ENCODE measurements at regions not wholly inside any gene's neighbourhood (a gene's known extent, or its start where the extent isn't known, plus 50 kb on each side); places are given as distances from the start of the nearest gene placed in this dataset.

DNA sequence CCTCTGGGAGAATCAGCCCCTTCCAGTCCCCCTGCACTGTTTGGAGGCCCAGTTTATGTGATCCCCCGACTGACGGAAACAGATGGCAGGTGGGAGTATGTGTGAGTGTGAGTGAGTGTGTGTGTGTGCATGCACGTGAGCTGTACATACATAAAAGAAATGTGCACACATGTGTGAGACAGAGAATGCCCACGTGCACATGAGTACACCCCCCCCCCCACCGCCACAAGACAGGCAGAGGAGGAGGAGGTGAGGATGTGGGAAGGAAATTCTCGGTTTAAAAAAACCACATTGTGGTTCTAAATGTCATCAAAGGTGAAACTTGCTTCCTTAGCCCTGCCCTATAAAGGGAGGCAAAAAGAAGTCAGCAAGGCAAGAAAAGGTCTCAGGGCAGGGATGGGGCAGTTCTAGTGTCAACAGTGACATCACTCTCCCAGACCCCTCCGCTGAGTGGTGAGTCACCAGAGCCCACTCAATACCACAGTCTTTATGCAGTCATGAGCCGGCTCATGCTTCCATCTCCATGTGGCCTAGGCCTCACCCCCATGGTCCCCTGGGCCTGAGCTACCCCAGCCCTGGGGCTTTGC, 79.2 kb upstream of the HSPA9 start:
- peaks cover 7% of the 10 kb centered on the region for H3K4me1 ChIP-seq (ENCODE audit: control insufficient read depth, low read depth, low read length)
- H3K9ac ChIP-seq (ENCODE audit: low read length) = no peak overlapping the region
- no peaks in the 10 kb centered on the region for H3K27me3 ChIP-seq (ENCODE audit: control insufficient read depth, insufficient read depth, low read length)
- no peak overlapping the region for H3K27ac ChIP-seq (ENCODE audit: low read length)
- H3K4me3 ChIP-seq (ENCODE audit: low read length) = no peak overlapping the region
- no peaks in the 10 kb centered on the region for H3K36me3 ChIP-seq (ENCODE audit: control insufficient read depth, low read depth, low read length)
- H3K9me3 ChIP-seq (ENCODE audit: control insufficient read depth, low read depth, low read length) = no peaks in the 10 kb centered on the region

DNA sequence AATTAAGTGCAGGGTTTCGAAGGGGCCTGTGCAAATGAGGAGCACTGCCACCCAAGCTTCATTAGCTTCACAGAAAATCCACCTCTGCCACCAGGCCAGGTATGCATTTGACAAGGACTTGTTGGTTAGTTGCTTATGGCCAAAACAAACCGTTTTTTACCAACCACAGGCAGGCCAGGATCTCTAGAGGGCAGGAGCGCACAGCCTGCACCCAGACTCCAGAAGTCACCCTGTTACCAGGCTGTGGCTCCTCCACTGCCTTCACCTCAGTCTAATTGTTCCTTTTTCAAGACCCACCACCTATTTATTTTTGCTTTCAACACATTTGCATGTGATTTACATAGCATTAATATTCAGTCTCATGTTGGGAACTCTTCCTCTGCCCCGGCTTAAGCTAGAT, 78.3 kb upstream of the HSPA9 start:
- no peaks in the 10 kb centered on the region for H3K27me3 ChIP-seq (ENCODE audit: control insufficient read depth, insufficient read depth, low read length)
- peaks cover 15% of the 10 kb centered on the region for H3K4me1 ChIP-seq (ENCODE audit: control insufficient read depth, low read depth, low read length)
- H3K4me3 ChIP-seq (ENCODE audit: low read length) = no peak overlapping the region
- no peaks in the 10 kb centered on the region for H3K36me3 ChIP-seq (ENCODE audit: control insufficient read depth, low read depth, low read length)
- H3K9me3 ChIP-seq (ENCODE audit: control insufficient read depth, low read depth, low read length) = no peaks in the 10 kb centered on the region
- H3K27ac ChIP-seq (ENCODE audit: low read length) = no peak overlapping the region
- no peak overlapping the region for H3K9ac ChIP-seq (ENCODE audit: low read length)

DNA sequence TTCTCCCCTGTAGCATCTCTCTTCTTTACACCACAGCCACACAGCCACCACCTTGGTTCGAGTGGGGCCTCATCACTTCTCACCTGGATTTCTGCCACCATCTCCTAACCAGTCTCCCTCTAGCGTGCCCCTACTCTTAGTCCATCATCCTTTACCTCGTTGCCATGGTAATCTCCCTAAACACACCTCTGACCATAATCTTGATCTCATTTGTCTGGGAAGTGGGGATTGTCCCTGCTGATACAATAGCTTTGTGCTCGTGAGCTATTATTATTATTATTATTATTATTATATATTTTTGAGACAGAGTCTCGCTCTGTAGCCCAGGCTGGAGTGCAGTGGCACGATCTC, 76.5 kb upstream of the HSPA9 start:
- Histone ChIP-seq H3K9ac (ENCODE audit: low read length) (no peak overlapping the region), H3K4me3 (ENCODE audit: low read length) (no peak overlapping the region), H3K27me3 (ENCODE audit: control insufficient read depth, insufficient read depth, low read length) (no peaks in the 10 kb centered on the region), H3K9me3 (ENCODE audit: control insufficient read depth, low read depth, low read length) (no peaks in the 10 kb centered on the region), H3K27ac (ENCODE audit: low read length) (no peak overlapping the region), H3K36me3 (ENCODE audit: control insufficient read depth, low read depth, low read length) (no peaks in the 10 kb centered on the region), H3K4me1 (ENCODE audit: control insufficient read depth, low read depth, low read length) (peaks cover 19% of the 10 kb centered on the region)

DNA sequence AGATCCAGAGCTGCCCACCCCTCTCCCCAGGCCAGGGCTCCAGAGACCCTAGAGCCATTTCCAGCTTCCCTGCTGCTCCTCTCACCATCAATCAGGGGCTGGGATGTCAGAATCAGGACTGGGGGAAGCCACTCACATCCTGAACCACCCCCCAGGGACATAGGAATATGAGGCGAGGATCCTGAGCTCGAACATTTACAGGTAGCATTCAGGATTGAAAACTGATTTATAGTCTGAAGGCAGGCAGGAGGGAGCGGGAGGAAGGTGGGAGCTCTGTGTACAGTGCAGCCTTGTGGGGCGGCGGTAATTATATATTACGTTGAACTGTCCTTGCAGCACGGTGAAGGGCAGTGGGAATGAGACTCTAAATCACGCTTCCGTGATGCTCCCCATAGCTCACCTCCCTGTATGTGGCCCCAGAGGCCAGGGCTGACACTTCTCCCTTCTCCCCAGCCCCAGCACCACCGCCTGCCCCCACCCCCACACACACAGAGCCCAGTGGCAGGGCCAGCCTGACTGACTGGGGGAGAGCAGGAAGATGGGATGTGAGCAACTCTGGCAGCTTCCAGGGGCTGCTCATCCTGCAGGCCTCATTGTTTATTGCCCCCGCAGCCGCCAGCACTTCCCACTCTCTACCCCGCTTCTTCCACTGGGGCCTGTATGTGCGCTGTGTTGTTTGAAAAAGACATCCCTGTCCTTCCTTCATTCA, 76.0 kb upstream of the HSPA9 start:
- Histone ChIP-seq H3K36me3 (ENCODE audit: control insufficient read depth, low read depth, low read length) (no peaks in the 10 kb centered on the region), H3K9ac (ENCODE audit: low read length) (no peak overlapping the region), H3K27ac (ENCODE audit: low read length) (no peak overlapping the region), H3K9me3 (ENCODE audit: control insufficient read depth, low read depth, low read length) (no peaks in the 10 kb centered on the region), H3K4me1 (ENCODE audit: control insufficient read depth, low read depth, low read length) (peaks cover 19% of the 10 kb centered on the region), H3K4me3 (ENCODE audit: low read length) (no peak overlapping the region), H3K27me3 (ENCODE audit: control insufficient read depth, insufficient read depth, low read length) (no peaks in the 10 kb centered on the region)

DNA sequence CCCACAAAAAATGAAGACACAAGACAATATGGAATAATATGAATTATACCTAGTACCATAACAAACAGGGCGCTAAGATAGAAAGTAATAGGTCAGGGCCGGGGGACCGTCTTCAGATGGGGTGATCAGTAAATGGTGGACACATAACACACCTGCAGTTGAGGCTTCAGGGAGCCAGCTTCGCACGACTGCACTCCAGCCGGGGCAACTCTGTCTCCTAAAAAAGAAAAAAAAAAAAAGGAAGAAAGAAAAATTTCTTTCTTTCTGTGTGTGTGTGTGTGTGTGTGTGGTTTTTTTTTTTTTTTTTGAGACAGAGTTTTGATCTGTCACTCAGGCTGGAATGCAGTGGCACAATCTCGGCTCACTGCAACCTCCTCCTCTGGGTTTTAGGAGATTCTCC, 75.0 kb upstream of the HSPA9 start:
- no peak overlapping the region for H3K4me3 ChIP-seq (ENCODE audit: low read length)

DNA sequence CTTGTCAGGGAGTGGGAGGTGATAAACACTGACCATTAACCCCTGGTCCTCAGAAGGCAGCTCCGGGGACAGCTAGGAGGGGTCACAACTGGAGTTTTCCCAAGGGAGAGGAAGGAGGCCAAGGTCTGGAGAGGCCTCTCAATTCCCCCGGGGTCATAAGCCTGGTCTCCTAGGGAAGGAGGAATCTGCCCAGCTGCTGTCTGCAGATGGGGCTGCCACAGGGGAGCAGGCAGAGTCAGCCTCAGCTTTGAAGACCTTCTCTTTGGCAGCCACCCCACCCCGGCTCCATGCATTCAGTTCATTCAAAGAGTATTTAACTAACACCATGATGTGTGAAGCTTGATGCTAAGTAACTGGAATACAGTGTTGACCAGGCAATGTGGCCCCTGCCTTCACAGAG, 74.6 kb upstream of the HSPA9 start:
- Histone ChIP-seq H3K9me3 (ENCODE audit: control insufficient read depth, low read depth, low read length) (no peaks in the 10 kb centered on the region), H3K27ac (ENCODE audit: low read length) (no peak overlapping the region), H3K9ac (ENCODE audit: low read length) (no peak overlapping the region), H3K4me3 (ENCODE audit: low read length) (peak overlapping the region; percentile 16), H3K27me3 (ENCODE audit: control insufficient read depth, insufficient read depth, low read length) (no peaks in the 10 kb centered on the region), H3K4me1 (ENCODE audit: control insufficient read depth, low read depth, low read length) (peaks cover 19% of the 10 kb centered on the region), H3K36me3 (ENCODE audit: control insufficient read depth, low read depth, low read length) (no peaks in the 10 kb centered on the region)

More for the DNA sequence above, 75.0 kb upstream of the HSPA9 start:
- Histone ChIP-seq H3K9me3 (ENCODE audit: control insufficient read depth, low read depth, low read length) (no peaks in the 10 kb centered on the region), H3K36me3 (ENCODE audit: control insufficient read depth, low read depth, low read length) (no peaks in the 10 kb centered on the region), H3K9ac (ENCODE audit: low read length) (no peak overlapping the region), H3K4me1 (ENCODE audit: control insufficient read depth, low read depth, low read length) (peaks cover 19% of the 10 kb centered on the region), H3K27ac (ENCODE audit: low read length) (no peak overlapping the region), H3K27me3 (ENCODE audit: control insufficient read depth, insufficient read depth, low read length) (no peaks in the 10 kb centered on the region)

DNA sequence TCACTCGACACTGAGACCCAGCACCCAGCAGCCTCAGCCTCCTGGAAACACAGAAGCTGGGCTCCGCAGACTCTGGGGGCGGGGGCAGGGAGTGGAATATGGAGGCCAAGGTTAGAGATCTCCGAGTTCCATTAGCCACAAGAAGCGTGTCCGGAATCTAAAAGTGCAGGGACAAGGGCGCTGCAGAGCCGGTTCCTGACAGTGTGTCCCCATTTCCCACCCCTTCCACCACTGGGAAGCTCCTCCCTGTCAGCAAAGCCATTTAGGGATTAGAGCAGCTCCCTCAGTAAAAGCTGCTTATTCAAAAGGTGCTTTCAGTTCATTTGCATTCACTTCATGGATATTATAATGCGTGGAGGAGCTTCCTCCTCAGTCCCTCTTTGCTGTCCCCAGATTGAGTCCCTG, 74.1 kb upstream of the HSPA9 start:
- H3K9ac ChIP-seq (ENCODE audit: low read length) = no peak overlapping the region
- H3K36me3 ChIP-seq (ENCODE audit: control insufficient read depth, low read depth, low read length) = no peaks in the 10 kb centered on the region
- no peak overlapping the region for H3K27ac ChIP-seq (ENCODE audit: low read length)
- H3K9me3 ChIP-seq (ENCODE audit: control insufficient read depth, low read depth, low read length) = no peaks in the 10 kb centered on the region
- peak overlapping the region; percentile 16 for H3K4me3 ChIP-seq (ENCODE audit: low read length)
- H3K4me1 ChIP-seq (ENCODE audit: control insufficient read depth, low read depth, low read length) = peaks cover 19% of the 10 kb centered on the region
- no peaks in the 10 kb centered on the region for H3K27me3 ChIP-seq (ENCODE audit: control insufficient read depth, insufficient read depth, low read length)

DNA sequence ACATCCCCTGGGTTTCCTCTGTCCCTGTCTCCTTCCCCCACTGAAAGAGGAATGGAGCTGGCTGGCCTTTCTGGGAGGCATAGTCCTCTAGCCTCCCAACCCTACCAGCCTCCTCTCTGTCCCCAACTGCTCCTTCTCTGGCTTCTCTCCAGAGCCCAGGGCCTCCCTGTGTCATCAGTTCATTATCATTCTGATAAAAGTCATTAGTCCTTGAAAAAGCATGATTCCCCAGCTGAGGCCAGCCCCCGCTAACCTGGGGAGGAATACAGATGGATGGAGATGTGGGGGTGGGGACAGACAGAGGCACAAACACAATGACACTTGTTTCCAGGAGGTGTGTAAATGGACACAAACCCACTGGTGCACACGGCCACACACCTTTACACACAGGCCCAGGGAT, 73.6 kb upstream of the HSPA9 start:
- no peak overlapping the region for H3K27ac ChIP-seq (ENCODE audit: low read length)
- no peaks in the 10 kb centered on the region for H3K27me3 ChIP-seq (ENCODE audit: control insufficient read depth, insufficient read depth, low read length)
- H3K9me3 ChIP-seq (ENCODE audit: control insufficient read depth, low read depth, low read length) = no peaks in the 10 kb centered on the region
- H3K36me3 ChIP-seq (ENCODE audit: control insufficient read depth, low read depth, low read length) = no peaks in the 10 kb centered on the region
- H3K4me1 ChIP-seq (ENCODE audit: control insufficient read depth, low read depth, low read length) = peaks cover 19% of the 10 kb centered on the region
- no peak overlapping the region for H3K9ac ChIP-seq (ENCODE audit: low read length)
- no peak overlapping the region for H3K4me3 ChIP-seq (ENCODE audit: low read length)

DNA sequence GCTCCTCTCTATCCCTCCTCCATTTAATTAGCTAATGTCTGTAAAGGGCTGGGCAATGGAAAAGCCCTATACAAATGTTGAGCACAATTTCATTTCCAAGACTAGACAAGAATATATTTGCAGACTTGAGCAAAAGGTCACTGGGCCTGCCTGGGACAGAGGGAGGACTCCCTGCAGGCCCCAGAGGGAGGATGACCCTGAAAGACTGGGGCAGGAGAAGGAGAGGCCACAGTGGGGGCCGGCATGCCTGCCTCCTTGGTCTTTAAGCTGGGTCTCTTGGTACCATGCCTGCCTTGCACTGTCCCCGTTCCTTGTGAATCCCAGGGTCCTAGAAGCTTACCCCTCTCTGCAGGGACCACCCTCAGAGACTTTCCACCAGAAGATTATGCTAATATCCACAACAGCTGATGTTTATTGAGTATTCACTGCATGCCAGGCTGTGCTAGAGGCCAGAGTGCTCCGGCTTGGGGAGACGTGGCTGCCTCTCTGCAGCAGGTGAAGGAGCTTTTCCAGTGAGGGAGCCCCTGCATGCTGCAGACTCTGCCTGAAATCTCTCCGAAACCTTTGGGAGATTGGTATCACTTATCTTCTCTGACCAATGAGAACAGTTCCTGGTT, 72.7 kb upstream of the HSPA9 start:
- no peak overlapping the region for H3K9ac ChIP-seq (ENCODE audit: low read length)
- H3K27ac ChIP-seq (ENCODE audit: low read length) = no peak overlapping the region
- H3K4me3 ChIP-seq (ENCODE audit: low read length) = no peak overlapping the region
- peaks cover 19% of the 10 kb centered on the region for H3K4me1 ChIP-seq (ENCODE audit: control insufficient read depth, low read depth, low read length)
- no peaks in the 10 kb centered on the region for H3K27me3 ChIP-seq (ENCODE audit: control insufficient read depth, insufficient read depth, low read length)
- no peaks in the 10 kb centered on the region for H3K9me3 ChIP-seq (ENCODE audit: control insufficient read depth, low read depth, low read length)
- H3K36me3 ChIP-seq (ENCODE audit: control insufficient read depth, low read depth, low read length) = no peaks in the 10 kb centered on the region

DNA sequence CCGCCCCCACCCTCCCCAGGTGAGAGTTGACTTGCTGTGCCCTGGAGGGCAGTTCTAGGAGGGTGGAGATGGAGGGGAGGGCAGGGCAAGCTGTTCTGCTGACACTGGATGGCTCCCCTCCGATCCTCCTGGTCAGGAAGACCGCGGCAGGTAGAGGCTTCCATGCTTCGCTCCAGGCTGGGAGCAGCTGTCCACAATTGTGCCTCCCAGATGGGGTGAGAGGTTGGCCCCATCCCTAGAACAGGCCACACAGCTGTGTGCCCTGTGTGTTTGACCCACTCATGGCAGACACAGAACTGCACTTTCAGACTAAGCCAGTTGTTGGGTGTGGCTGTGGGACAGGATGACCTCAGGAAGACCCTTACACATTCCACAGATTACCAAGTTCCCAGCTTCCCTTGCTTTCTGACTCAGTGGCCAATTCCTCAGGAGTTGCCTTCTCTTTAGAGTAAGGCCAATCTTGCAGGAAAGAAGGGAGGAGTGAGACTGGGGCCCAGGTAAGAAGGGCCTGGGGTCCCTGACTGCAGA, 72.1 kb upstream of the HSPA9 start:
- Histone ChIP-seq H3K4me3 (ENCODE audit: low read length) (no peak overlapping the region), H3K27me3 (ENCODE audit: control insufficient read depth, insufficient read depth, low read length) (no peaks in the 10 kb centered on the region), H3K9ac (ENCODE audit: low read length) (no peak overlapping the region), H3K36me3 (ENCODE audit: control insufficient read depth, low read depth, low read length) (no peaks in the 10 kb centered on the region), H3K9me3 (ENCODE audit: control insufficient read depth, low read depth, low read length) (no peaks in the 10 kb centered on the region), H3K27ac (ENCODE audit: low read length) (no peak overlapping the region), H3K4me1 (ENCODE audit: control insufficient read depth, low read depth, low read length) (peaks cover 19% of the 10 kb centered on the region)

DNA sequence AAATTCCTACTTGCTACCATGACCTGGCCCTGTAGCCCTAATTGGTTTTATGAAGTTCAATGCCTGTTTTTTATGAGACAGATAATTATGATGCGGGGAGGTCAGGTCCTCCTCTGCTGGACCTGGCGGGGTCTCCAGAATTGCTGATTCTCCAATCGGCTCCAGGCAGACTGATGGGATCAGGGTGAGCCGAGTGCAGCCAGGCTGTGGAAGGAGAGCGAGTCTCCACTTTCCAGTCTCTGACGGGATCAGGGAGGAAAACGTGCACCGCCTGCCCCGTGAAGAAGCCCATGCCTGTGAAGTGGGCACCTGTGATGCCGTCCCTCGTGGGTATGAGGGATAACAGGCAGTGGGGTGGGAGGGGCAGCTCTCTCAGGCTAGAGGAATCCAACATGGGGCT, 71.5 kb upstream of the HSPA9 start:
- H3K27me3 ChIP-seq (ENCODE audit: control insufficient read depth, insufficient read depth, low read length) = no peaks in the 10 kb centered on the region
- no peaks in the 10 kb centered on the region for H3K9me3 ChIP-seq (ENCODE audit: control insufficient read depth, low read depth, low read length)
- no peak overlapping the region for H3K4me3 ChIP-seq (ENCODE audit: low read length)
- peaks cover 23% of the 10 kb centered on the region for H3K4me1 ChIP-seq (ENCODE audit: control insufficient read depth, low read depth, low read length)
- no peak overlapping the region for H3K27ac ChIP-seq (ENCODE audit: low read length)
- H3K9ac ChIP-seq (ENCODE audit: low read length) = no peak overlapping the region
- H3K36me3 ChIP-seq (ENCODE audit: control insufficient read depth, low read depth, low read length) = no peaks in the 10 kb centered on the region
